ENCODE measurements at regions not wholly inside any gene's neighbourhood (a gene's known extent, or its start where the extent isn't known, plus 50 kb on each side); places are given as distances from the start of the nearest gene placed in this dataset.

DNA sequence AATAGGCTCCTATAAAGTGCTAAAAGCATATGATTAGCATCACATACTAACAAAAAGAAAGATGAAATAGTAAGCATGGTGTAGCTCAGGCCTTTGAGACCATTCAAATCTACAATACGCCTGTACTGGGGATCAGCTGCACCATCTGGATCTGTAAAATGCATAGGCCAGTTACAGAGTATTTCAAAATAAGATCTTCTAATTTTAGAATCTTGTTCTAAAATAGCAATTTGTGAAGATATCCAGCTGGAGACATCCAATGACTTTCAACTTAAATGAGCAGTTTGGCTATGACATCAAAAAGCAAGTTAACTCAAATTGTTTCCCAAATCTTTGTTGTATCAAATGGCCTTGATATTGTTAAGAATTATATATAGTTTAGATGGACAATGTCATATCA lies 386.3 kb downstream of the MRPS30 start:
- Histone ChIP-seq H3K36me3 (ENCODE audit: control insufficient read depth, insufficient read depth, low read length) (no peaks in the 10 kb centered on the region), H3K27me3 (replicated peaks; ENCODE audit: control insufficient read depth, insufficient read depth, low read length) (no peaks in the 10 kb centered on the region), H3K9me3 (no peaks in the 10 kb centered on the region), H3K4me3 (ENCODE audit: low read depth, low read length) (no peak overlapping the region), H3K4me1 (no peaks in the 10 kb centered on the region)
- TF ChIP-seq, protein P1, sequence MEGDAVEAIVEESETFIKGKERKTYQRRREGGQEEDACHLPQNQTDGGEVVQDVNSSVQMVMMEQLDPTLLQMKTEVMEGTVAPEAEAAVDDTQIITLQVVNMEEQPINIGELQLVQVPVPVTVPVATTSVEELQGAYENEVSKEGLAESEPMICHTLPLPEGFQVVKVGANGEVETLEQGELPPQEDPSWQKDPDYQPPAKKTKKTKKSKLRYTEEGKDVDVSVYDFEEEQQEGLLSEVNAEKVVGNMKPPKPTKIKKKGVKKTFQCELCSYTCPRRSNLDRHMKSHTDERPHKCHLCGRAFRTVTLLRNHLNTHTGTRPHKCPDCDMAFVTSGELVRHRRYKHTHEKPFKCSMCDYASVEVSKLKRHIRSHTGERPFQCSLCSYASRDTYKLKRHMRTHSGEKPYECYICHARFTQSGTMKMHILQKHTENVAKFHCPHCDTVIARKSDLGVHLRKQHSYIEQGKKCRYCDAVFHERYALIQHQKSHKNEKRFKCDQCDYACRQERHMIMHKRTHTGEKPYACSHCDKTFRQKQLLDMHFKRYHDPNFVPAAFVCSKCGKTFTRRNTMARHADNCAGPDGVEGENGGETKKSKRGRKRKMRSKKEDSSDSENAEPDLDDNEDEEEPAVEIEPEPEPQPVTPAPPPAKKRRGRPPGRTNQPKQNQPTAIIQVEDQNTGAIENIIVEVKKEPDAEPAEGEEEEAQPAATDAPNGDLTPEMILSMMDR (IDR thresholded peaks at IDR 0.05; ENCODE audit: insufficient read depth in 1 of 2, low read depth in 1 of 2, low read length in 1 of 2, severe bottlenecking in 1 of 2, unreplicated experiment in 1 of 2), result no peak
- DNase-seq, result no peak
- Mint-ChIP-seq H3K36me3 (ENCODE audit: insufficient read depth, unreplicated experiment) (no peaks in the 10 kb centered on the region), H3K4me3 (ENCODE audit: unreplicated experiment) (no peak overlapping the region), H3K9me3 (ENCODE audit: unreplicated experiment) (no peaks in the 10 kb centered on the region), H3K27me3 (ENCODE audit: insufficient read depth, unreplicated experiment) (no peaks in the 10 kb centered on the region), H3K27ac (ENCODE audit: unreplicated experiment) (no peak overlapping the region), H3K4me1 (ENCODE audit: low read depth, unreplicated experiment) (no peaks in the 10 kb centered on the region)
- no TSS peak for BruUV-seq (replicated peaks)
- intact Hi-C loops (cut with micrococcal nuclease; ENCODE audit: unreplicated experiment), result no loop called here
- ChIA-PET CTCF (no interaction called here), POLR2A (no interaction called here)
